ENCODE measurements at regions not wholly inside any gene's neighbourhood (a gene's known extent, or its start where the extent isn't known, plus 50 kb on each side); places are given as distances from the start of the nearest gene placed in this dataset.
"Not testable (repeated sequence)": the region's sequence is repeated elsewhere in the genome, so short reads cannot be mapped to it uniquely, and the experiment has no call there.

GRCh38 chr17:34472363-34472762, 107.0 kb upstream of the TMEM132E start:
- DNase-seq = no peak

GRCh38 chr17:34471278-34471677, 108.1 kb upstream of the TMEM132E start:
- not testable (repeated sequence) for DNase-seq

GRCh38 chr17:34465789-34466188, 102.8 kb upstream of the CCL1 start:
- no peak for DNase-seq

GRCh38 chr17:34464812-34465211, 101.8 kb upstream of the CCL1 start:
- DNase-seq = no peak

GRCh38 chr17:34458266-34458665, 95.2 kb upstream of the CCL1 start:
- DNase-seq = no peak

GRCh38 chr17:34456121-34456520, 93.1 kb upstream of the CCL1 start:
- DNase-seq = no peak

GRCh38 chr17:34452769-34453168, 89.7 kb upstream of the CCL1 start:
- DNase-seq = no peak

GRCh38 chr17:34451313-34451712, 88.3 kb upstream of the CCL1 start:
- no peak for DNase-seq

- no peak for DNase-seq
Observed at GRCh38 chr17:34447406-34447805, 84.4 kb upstream of the CCL1 start.

- DNase-seq = no peak
Observed at GRCh38 chr17:34445101-34445500, 82.1 kb upstream of the CCL1 start.

- DNase-seq = peak; percentile 29
Observed at GRCh38 chr17:34443619-34444469, 80.8 kb upstream of the CCL1 start.

GRCh38 chr17:34442387-34443111, 79.5 kb upstream of the CCL1 start:
- no peak for DNase-seq

GRCh38 chr17:34437188-34437587, 74.2 kb upstream of the CCL1 start:
- DNase-seq = no peak

- peak; percentile 19 for DNase-seq
Observed at GRCh38 chr17:34436607-34437006, 73.6 kb upstream of the CCL1 start.

GRCh38 chr17:34435182-34435928, 72.3 kb upstream of the CCL1 start:
- DNase-seq = peak; percentile 24

GRCh38 chr17:34434052-34434451, 71.0 kb upstream of the CCL1 start:
- DNase-seq = peak; percentile 22

- no peak for DNase-seq
Observed at GRCh38 chr17:34424814-34425491, 61.9 kb upstream of the CCL1 start.

- DNase-seq = peak; percentile 26
Observed at GRCh38 chr17:34423978-34424813, 61.2 kb upstream of the CCL1 start.

GRCh38 chr17:34423315-34423714, 60.3 kb upstream of the CCL1 start:
- not testable (repeated sequence) for DNase-seq

- DNase-seq = no peak
Observed at GRCh38 chr17:34420900-34421299, 57.9 kb upstream of the CCL1 start.

GRCh38 chr17:34420254-34420766, 57.3 kb upstream of the CCL1 start:
- peak; percentile 82 for DNase-seq

- DNase-seq = no peak
Observed at GRCh38 chr17:34416116-34416515, 53.1 kb upstream of the CCL1 start.
